NB4 (cell line): ENCODE measurements at regions not wholly inside any gene's neighbourhood (a gene's known extent, or its start where the extent isn't known, plus 50 kb on each side); places are given as distances from the start of the nearest gene placed in this dataset.

ENCODE experiments used
- CTCF ChIP-seq: IDR thresholded peaks from one replicate; pipeline ENCODE4 v1.5.1; 2012; ENCODE audit warnings: low read depth, low read length
- POLR2A ChIP-seq: IDR thresholded peaks from 2 replicates; pipeline ENCODE4 v1.6.1; 2011; ENCODE audit warnings: mild to moderate bottlenecking; ENCODE audit not compliant: insufficient read length; ENCODE audit errors: extremely low read depth

GRCh38 chr9:14517154-14517906 is 175.9 kb downstream of the ZDHHC21 start:
- TF ChIP-seq CTCF (no peak), POLR2A (no peak)
